Gastrocnemius medialis (tissue), 4 donors: ENCODE measurements at regions not wholly inside any gene's neighbourhood (a gene's known extent, or its start where the extent isn't known, plus 50 kb on each side); places are given as distances from the start of the nearest gene placed in this dataset.

ENCODE experiments used
- ATAC-seq, 2 donors: fragments of 150-250 bp; one replicate each; pipeline ENCODE4 v1.9.1; 2016
- DNase-seq, 2 donors: peaks; one replicate each; pipeline ENCODE4 v3.0.0-alpha.2; 2019
- H3K27ac ChIP-seq, 4 donors: fragments of 200-600 bp; sonication (generic); 1 replicate in 1 of 4; 2 replicates in 3 of 4; pipeline ENCODE4 v1.5.1; 2016 to 2018; ENCODE audit warnings: mild to moderate bottlenecking in 2 of 4, moderate library complexity in 1 of 4
- H3K27me3 ChIP-seq, 3 donors: fragments of 200-600 bp; sonication (generic) in 2 of 3; 1 replicate in 1 of 3; 2 replicates in 2 of 3; pipeline versions ENCODE4 v1.5.1 to v1.6.0; 2016 to 2019; ENCODE audit warnings: mild to moderate bottlenecking in 1 of 3, moderate library complexity in 1 of 3
- H3K36me3 ChIP-seq, 2 donors: fragments of 200-600 bp; sonication (generic) in 1 of 2; one replicate each; pipeline ENCODE4 v1.5.1; 2017 to 2018
- H3K4me1 ChIP-seq, 2 donors: fragments of 200-600 bp; sonication (generic) in 1 of 2; one replicate each; pipeline ENCODE4 v1.5.1; 2016 to 2017; ENCODE audit warnings: mild to moderate bottlenecking in 2 of 2
- H3K4me3 ChIP-seq, 4 donors: fragments of 200-600 bp; sonication (generic) in 3 of 4; 1 replicate in 1 of 4; 2 replicates in 3 of 4; pipeline ENCODE4 v1.5.1; 2016 to 2019; ENCODE audit warnings: mild to moderate bottlenecking in 2 of 4
- H3K9me3 ChIP-seq, 3 donors: fragments of 200-600 bp; sonication (generic) in 2 of 3; 1 replicate in 1 of 3; 2 replicates in 2 of 3; pipeline ENCODE4 v1.5.1; 2016 to 2019
- POLR2A ChIP-seq, 2 donors: fragments of 450-650 bp; IDR thresholded peaks; one replicate each; pipeline ENCODE4 v1.6.1; 2017; ENCODE audit warnings: antibody characterized with exemption in 2 of 2, mild to moderate bottlenecking in 2 of 2, moderate library complexity in 2 of 2
- in situ Hi-C, 4 donors: fragments of 200-750 bp; cut with MboI; loops; one replicate each; pipeline versions ENCODE4 v1.15.0 to v1.8.0; 2017; ENCODE audit warnings: low sequenced_read_pairs in 4 of 4
- intact Hi-C: fragments of 100-400 bp; cut with DNase I; formaldehyde crosslinking; loops from one replicate; pipeline ENCODE4 v1.15.1; 2023; ENCODE audit warnings: low total_unique reads
- TF ChIP-seq, protein P1 (sequence below), 5 experiments: fragments of 450-650 bp in 3 of 5; fragments of 200-600 bp in 2 of 5; sonication (generic) in 2 of 5; IDR thresholded peaks in 4 of 5; conservative IDR thresholded peaks in 1 of 5; 1 replicate in 4 of 5; 2 replicates in 1 of 5; pipeline ENCODE4 v1.5.1; 2016 to 2019; ENCODE audit warnings: antibody characterized with exemption in 5 of 5, mild to moderate bottlenecking in 3 of 5, moderate library complexity in 3 of 5

DNA sequence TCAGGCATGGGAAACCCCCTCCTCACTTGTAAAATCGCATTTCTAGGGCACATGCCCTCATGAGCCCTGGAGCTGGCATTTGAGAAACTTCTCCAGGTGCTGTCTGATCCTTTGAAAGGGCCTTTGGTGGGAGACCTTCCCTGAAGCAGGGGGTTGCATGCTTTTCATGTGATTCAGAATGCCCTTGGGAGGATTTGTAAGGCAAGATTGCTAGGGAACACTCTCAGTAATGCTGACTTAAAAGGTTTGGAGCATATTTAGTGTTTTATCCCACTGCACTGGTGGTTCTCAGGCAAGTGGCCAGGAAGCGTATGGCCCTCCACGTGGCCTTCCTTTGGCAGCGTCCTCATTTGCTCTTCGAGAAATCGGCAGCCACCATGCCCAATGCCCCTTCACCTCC, 164.1 kb downstream of the ARRDC4 start:
- ATAC-seq (no peak), DNase-seq (no peak)
- Histone ChIP-seq H3K4me1 (no peaks in the 10 kb centered on the region), H3K27me3 (no peaks in the 10 kb centered on the region), H3K27ac (no peak overlapping the region), H3K9me3 (no peaks in the 10 kb centered on the region), H3K36me3 (no peaks in the 10 kb centered on the region), H3K4me3 (no peak overlapping the region)
- TF ChIP-seq POLR2A (IDR thresholded peaks at IDR 0.05) = no peak
- TF ChIP-seq, protein P1, sequence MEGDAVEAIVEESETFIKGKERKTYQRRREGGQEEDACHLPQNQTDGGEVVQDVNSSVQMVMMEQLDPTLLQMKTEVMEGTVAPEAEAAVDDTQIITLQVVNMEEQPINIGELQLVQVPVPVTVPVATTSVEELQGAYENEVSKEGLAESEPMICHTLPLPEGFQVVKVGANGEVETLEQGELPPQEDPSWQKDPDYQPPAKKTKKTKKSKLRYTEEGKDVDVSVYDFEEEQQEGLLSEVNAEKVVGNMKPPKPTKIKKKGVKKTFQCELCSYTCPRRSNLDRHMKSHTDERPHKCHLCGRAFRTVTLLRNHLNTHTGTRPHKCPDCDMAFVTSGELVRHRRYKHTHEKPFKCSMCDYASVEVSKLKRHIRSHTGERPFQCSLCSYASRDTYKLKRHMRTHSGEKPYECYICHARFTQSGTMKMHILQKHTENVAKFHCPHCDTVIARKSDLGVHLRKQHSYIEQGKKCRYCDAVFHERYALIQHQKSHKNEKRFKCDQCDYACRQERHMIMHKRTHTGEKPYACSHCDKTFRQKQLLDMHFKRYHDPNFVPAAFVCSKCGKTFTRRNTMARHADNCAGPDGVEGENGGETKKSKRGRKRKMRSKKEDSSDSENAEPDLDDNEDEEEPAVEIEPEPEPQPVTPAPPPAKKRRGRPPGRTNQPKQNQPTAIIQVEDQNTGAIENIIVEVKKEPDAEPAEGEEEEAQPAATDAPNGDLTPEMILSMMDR (IDR thresholded peaks at IDR 0.05 in 4 of 5, conservative IDR thresholded peaks at IDR 0.05 in 1 of 5) = no peak
- intact Hi-C loops = loop anchor here (10.0 kb wide), 1 partner anchor 60 kb away; no protein-coding TSS in a partner anchor
- in situ Hi-C loops = no loop called here

DNA sequence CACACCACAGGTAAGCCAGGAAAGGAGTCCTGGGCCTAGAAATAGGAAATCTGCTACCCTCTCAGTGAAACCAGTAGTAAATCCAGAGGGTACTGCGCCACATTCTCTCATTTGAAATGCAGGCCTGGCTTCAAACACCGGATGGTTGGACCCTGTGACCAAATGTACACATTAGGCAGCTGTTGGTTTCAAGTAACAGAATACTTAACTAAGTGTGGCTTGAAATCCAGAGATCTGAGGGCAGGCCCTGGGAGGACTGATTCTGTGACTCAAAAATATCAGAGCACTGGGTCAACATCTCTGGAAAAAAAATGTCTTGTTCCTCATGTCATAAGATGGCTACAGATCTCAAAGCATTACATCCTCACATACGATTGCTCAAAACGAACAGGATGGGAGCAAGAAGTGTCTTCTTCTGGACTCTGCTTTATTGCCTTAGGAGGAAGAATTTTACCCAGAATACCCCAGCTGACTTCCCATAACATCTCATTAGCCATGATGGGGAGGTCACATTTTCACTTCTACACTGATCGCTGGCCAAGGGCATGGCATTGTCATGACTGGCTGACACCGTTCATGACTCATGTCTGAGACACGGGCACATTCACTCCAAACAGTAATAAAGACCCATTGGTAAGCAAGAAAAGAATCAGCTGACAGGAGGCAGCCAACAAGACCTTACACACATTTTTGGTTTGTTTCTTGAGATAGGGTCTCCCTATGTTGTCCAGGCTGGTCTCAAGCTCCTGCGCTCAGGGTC, 166.0 kb downstream of the ARRDC4 start:
- intact Hi-C loops = loop anchor here (10.0 kb wide), 1 partner anchor 58 kb away; no protein-coding TSS in a partner anchor
- Histone ChIP-seq H3K36me3 (no peaks in the 10 kb centered on the region), H3K9me3 (no peaks in the 10 kb centered on the region), H3K27ac (no peak overlapping the region), H3K27me3 (no peaks in the 10 kb centered on the region), H3K4me1 (no peaks in the 10 kb centered on the region), H3K4me3 (no peak overlapping the region)
- DNase-seq = no peak
- in situ Hi-C loops = no loop called here
- ATAC-seq = no peak
- no peak for TF ChIP-seq POLR2A (IDR thresholded peaks at IDR 0.05)
- TF ChIP-seq, protein P1 (IDR thresholded peaks at IDR 0.05 in 4 of 5, conservative IDR thresholded peaks at IDR 0.05 in 1 of 5) = no peak

DNA sequence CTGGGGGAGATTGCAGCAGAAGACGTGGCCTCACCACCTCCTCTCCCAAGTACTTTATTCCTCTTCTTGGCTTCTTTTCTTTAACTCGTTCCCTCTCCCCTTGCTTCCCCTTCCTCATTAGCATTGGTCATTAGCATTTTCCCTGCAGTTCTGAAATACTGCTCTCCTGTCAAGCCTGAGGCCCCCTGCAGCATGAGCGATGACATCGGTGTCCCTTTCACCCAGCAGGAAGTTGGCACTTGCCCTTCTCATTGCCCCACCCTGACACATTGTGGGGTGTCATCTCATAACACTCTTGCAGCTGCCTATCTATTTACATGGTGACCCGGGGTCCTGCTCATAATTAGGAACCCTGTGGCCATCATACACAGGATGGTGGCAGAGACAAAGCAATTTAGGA, 167.1 kb downstream of the ARRDC4 start:
- ATAC-seq (no peak), DNase-seq (no peak)
- Histone ChIP-seq H3K36me3 (no peaks in the 10 kb centered on the region), H3K4me1 (no peaks in the 10 kb centered on the region), H3K4me3 (no peak overlapping the region), H3K27me3 (no peaks in the 10 kb centered on the region), H3K9me3 (no peaks in the 10 kb centered on the region), H3K27ac (no peak overlapping the region)
- intact Hi-C loops (loop anchor here (10.0 kb wide), 1 partner anchor 57 kb away; no protein-coding TSS in a partner anchor), in situ Hi-C loops (no loop called here)
- TF ChIP-seq POLR2A (IDR thresholded peaks at IDR 0.05) = no peak
- TF ChIP-seq, protein P1 (IDR thresholded peaks at IDR 0.05 in 4 of 5, conservative IDR thresholded peaks at IDR 0.05 in 1 of 5) = no peak

DNA sequence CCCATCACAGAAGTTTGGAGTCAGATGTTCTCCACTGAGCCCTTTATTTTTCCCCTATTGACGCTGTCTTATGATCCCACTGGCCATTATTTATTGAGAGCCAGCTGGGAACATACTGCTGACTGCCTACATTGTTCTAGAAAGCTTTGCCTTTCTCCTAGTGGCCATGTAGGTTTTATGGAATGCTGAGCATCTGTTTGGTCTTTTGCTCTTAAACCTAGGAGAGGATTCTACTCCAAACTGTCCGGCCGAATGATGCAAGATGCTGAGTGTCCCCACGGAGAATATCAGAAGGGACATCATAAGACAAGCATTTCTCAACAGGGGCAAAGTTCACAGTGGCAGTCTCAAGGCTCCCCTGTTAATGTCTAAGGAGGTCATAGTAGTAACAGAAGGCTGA, 171.4 kb downstream of the ARRDC4 start:
- intact Hi-C loops (no loop called here), in situ Hi-C loops (no loop called here)
- Histone ChIP-seq H3K27ac (no peak overlapping the region), H3K36me3 (no peaks in the 10 kb centered on the region), H3K4me1 (no peaks in the 10 kb centered on the region), H3K27me3 (no peaks in the 10 kb centered on the region), H3K9me3 (no peaks in the 10 kb centered on the region), H3K4me3 (no peak overlapping the region)
- ATAC-seq = no peak
- no peak for DNase-seq
- TF ChIP-seq, protein P1 (IDR thresholded peaks at IDR 0.05 in 4 of 5, conservative IDR thresholded peaks at IDR 0.05 in 1 of 5) = no peak
- TF ChIP-seq POLR2A (IDR thresholded peaks at IDR 0.05) = no peak
